ENCODE measurements at regions not wholly inside any gene's neighbourhood (a gene's known extent, or its start where the extent isn't known, plus 50 kb on each side); places are given as distances from the start of the nearest gene placed in this dataset.
"Not testable (repeated sequence)": the region's sequence is repeated elsewhere in the genome, so short reads cannot be mapped to it uniquely, and the experiment has no call there.

- H3K36me3 ChIP-seq, result no peaks in the 10 kb centered on the region
- no peaks in the 10 kb centered on the region for H3K27me3 ChIP-seq
- H3K4me3 ChIP-seq, result no peak overlapping the region
- H3K27ac ChIP-seq, result no peak overlapping the region
- TF ChIP-seq CTCF (IDR thresholded peaks at IDR 0.05), result no peak
- no peak for DNase-seq (ENCODE audit: low spot score in 2 of 2)
- no peaks in the 10 kb centered on the region for H3K4me1 ChIP-seq
- H3K9me3 ChIP-seq, result no peaks in the 10 kb centered on the region
- intact Hi-C loops (cut with DNase I), result no loop called here
Observed at GRCh38 chr4:159966746-159967145, 863.9 kb downstream of the RAPGEF2 start.

GRCh38 chr4:159976871-159977482 is 874.1 kb downstream of the RAPGEF2 start:
- H3K27ac ChIP-seq; DNase-seq (ENCODE audit: low spot score in 2 of 2); H3K4me3 ChIP-seq; intact Hi-C loops (cut with DNase I); H3K4me1 ChIP-seq; H3K9me3 ChIP-seq; H3K36me3 ChIP-seq; H3K27me3 ChIP-seq: not testable (repeated sequence)

- no peaks in the 10 kb centered on the region for H3K4me1 ChIP-seq
- H3K27me3 ChIP-seq, result no peaks in the 10 kb centered on the region
- intact Hi-C loops (cut with DNase I), result no loop called here
- no peak overlapping the region for H3K27ac ChIP-seq
- H3K9me3 ChIP-seq, result no peaks in the 10 kb centered on the region
- TF ChIP-seq CTCF (IDR thresholded peaks at IDR 0.05), result no peak
- no peaks in the 10 kb centered on the region for H3K36me3 ChIP-seq
- DNase-seq (ENCODE audit: low spot score in 2 of 2), result no peak
- no peak overlapping the region for H3K4me3 ChIP-seq
Observed at GRCh38 chr4:159977907-159978617, 875.2 kb downstream of the RAPGEF2 start.

GRCh38 chr4:159979351-159979750 is 876.5 kb downstream of the RAPGEF2 start:
- Histone ChIP-seq H3K9me3 (no peaks in the 10 kb centered on the region), H3K4me1 (no peaks in the 10 kb centered on the region), H3K36me3 (no peaks in the 10 kb centered on the region), H3K4me3 (no peak overlapping the region), H3K27ac (no peak overlapping the region), H3K27me3 (no peaks in the 10 kb centered on the region)
- intact Hi-C loops (cut with DNase I), result no loop called here
- DNase-seq (ENCODE audit: low spot score in 2 of 2), result no peak
- TF ChIP-seq CTCF (IDR thresholded peaks at IDR 0.05), result no peak

- no peak overlapping the region for H3K4me3 ChIP-seq
- H3K27me3 ChIP-seq, result no peaks in the 10 kb centered on the region
- TF ChIP-seq CTCF (IDR thresholded peaks at IDR 0.05), result no peak
- intact Hi-C loops (cut with DNase I), result no loop called here
- no peak for DNase-seq (ENCODE audit: low spot score in 2 of 2)
- H3K36me3 ChIP-seq, result no peaks in the 10 kb centered on the region
- H3K27ac ChIP-seq, result no peak overlapping the region
- no peaks in the 10 kb centered on the region for H3K4me1 ChIP-seq
- H3K9me3 ChIP-seq, result no peaks in the 10 kb centered on the region
Observed at GRCh38 chr4:159979953-159980352, 877.1 kb downstream of the RAPGEF2 start.

GRCh38 chr4:159980826-159981468 is 878.1 kb downstream of the RAPGEF2 start:
- Histone ChIP-seq H3K4me3 (no peak overlapping the region), H3K36me3 (no peaks in the 10 kb centered on the region), H3K4me1 (no peaks in the 10 kb centered on the region), H3K27me3 (no peaks in the 10 kb centered on the region), H3K27ac (no peak overlapping the region), H3K9me3 (no peaks in the 10 kb centered on the region)
- intact Hi-C loops (cut with DNase I), result no loop called here
- TF ChIP-seq CTCF (IDR thresholded peaks at IDR 0.05), result no peak
- DNase-seq (ENCODE audit: low spot score in 2 of 2), result no peak

All from ascending aorta (tissue), 2 donors.